ENCODE measurements at regions not wholly inside any gene's neighbourhood (a gene's known extent, or its start where the extent isn't known, plus 50 kb on each side); places are given as distances from the start of the nearest gene placed in this dataset.

- H3K9me3 ChIP-seq (replicated peaks; ENCODE audit: control insufficient read depth, insufficient read depth, low read length): no peaks in the 10 kb centered on the region
- H2AFZ ChIP-seq (ENCODE audit: control insufficient read depth, low read depth, low read length): no peak overlapping the region
- H3K36me3 ChIP-seq (ENCODE audit: control insufficient read depth in 2 of 2, insufficient read depth in 2 of 2, low read length in 1 of 2): no peaks in the 10 kb centered on the region
- intact Hi-C loops (cut with micrococcal nuclease; ENCODE audit: unreplicated experiment): no loop called here
- H4K20me1 ChIP-seq (ENCODE audit: control insufficient read depth, insufficient read depth): no peaks in the 10 kb centered on the region
- FAIRE-seq: no peak
- POLR2A ChIA-PET: no interaction called here
- CTCF ChIA-PET: no interaction called here
- DNase-seq (ENCODE audit: low read depth, low spot score): no peak
- BruUV-seq (replicated peaks): no TSS peak
- H3K27ac ChIP-seq (ENCODE audit: control insufficient read depth, insufficient read depth): no peak overlapping the region
- ATAC-seq: no peak
- in situ Hi-C loops (cut with MboI): no loop called here
- no peaks in the 10 kb centered on the region for H3K79me2 ChIP-seq (ENCODE audit: control insufficient read depth, insufficient read depth, low read length)
- H3K4me1 ChIP-seq (ENCODE audit: control insufficient read depth, insufficient read depth, low read length): no peaks in the 10 kb centered on the region
- no peaks in the 10 kb centered on the region for H3K27me3 ChIP-seq (replicated peaks in 1 of 2; ENCODE audit: control insufficient read depth in 2 of 2, insufficient read depth in 2 of 2, low read length in 1 of 2)
- SMC1A ChIA-PET (ENCODE audit: uncharacterized antibody, unreplicated experiment): interaction anchor here (0.9 to 1.5 kb wide), 3 partner anchors 7 to 200 kb away, joined by 3 to 4 read pairs (median 3); no protein-coding TSS in a partner anchor
- no peak overlapping the region for H3K4me3 ChIP-seq
- H3K4me2 ChIP-seq (ENCODE audit: control insufficient read depth, insufficient read depth): no peak overlapping the region
- RAD21 ChIA-PET (ENCODE audit: unreplicated experiment): no interaction called here
- H3K9ac ChIP-seq (ENCODE audit: control insufficient read depth, insufficient read depth, low read length): no peak overlapping the region
- TF ChIP-seq SREBF1 (IDR thresholded peaks at IDR 0.05; ENCODE audit: low read length) (no peak), CHD2 (IDR thresholded peaks at IDR 0.05; ENCODE audit: borderline replicate concordance, low read depth, low read length) (no peak), ZNF592 (IDR thresholded peaks at IDR 0.05) (no peak), CTCF (IDR thresholded peaks at IDR 0.05 in 2 of 3, conservative IDR thresholded peaks at IDR 0.05 in 1 of 3; ENCODE audit: control insufficient read depth in 2 of 3, extremely low read depth in 1 of 3, insufficient read depth in 1 of 3, low read depth in 3 of 3, low read length in 3 of 3) (no peak), ZNF217 (IDR thresholded peaks at IDR 0.05) (no peak), FOXM1 (IDR thresholded peaks at IDR 0.05; ENCODE audit: low read depth, low read length) (no peak), NKRF (conservative IDR thresholded peaks at IDR 0.05) (no peak), SKIL (IDR thresholded peaks at IDR 0.05; ENCODE audit: low read depth, poor library complexity, severe bottlenecking) (no peak), BCL11A (IDR thresholded peaks at IDR 0.05; ENCODE audit: low read depth, low read length) (no peak), LARP7 (IDR thresholded peaks at IDR 0.05) (no peak), MLLT1 (IDR thresholded peaks at IDR 0.05) (no peak), MEF2B (IDR thresholded peaks at IDR 0.05; ENCODE audit: partially characterized antibody, poor library complexity, severe bottlenecking) (no peak), SRF (IDR thresholded peaks at IDR 0.05; ENCODE audit: low read depth in 2 of 2, low read length in 2 of 2) (no peak)
Observed at GRCh38 chr18:52090005-52090404, 250.0 kb upstream of the DCC start.

Data from GM12878 (cell line).